GM12878 (cell line): ENCODE measurements at regions not wholly inside any gene's neighbourhood (a gene's known extent, or its start where the extent isn't known, plus 50 kb on each side); places are given as distances from the start of the nearest gene placed in this dataset.

Experiments
- ATAC-seq: fragments of 200-7000 bp; cut with Tn5 transposase; 3 replicates; pipeline ENCODE4 v1.9.1; 2020; ENCODE audit warnings: mild to moderate bottlenecking, moderate library complexity
- BruUV-seq: library from RNA; stranded (reverse); fragments of 400-500 nt; replicated peaks from 2 replicates; lab custom pipeline; 2021; lab: Mats Ljungman, UMichigan
- CTCF ChIA-PET: fragments of 300-600 bp; sonication (Branson Sonifier 250); formaldehyde crosslinking; extraction: SDS; loops from one replicate; lab custom pipeline; 2021; ENCODE audit warnings: inconsistent platforms; lab: Yijun Ruan, JAX
- POLR2A ChIA-PET: fragments of 350-600 bp; formaldehyde crosslinking; extraction: SDS; loops from one replicate; lab custom pipeline; 2021; ENCODE audit warnings: inconsistent platforms; lab: Charles Lee
- RAD21 ChIA-PET: fragments of 300-600 bp; sonication (Branson Sonifier 250); formaldehyde crosslinking; loops from one replicate; lab custom pipeline; 2023; ENCODE audit warnings: antibody characterized with exemption; ENCODE audit not compliant: unreplicated experiment; lab: Charles Lee
- SMC1A ChIA-PET: fragments of 300-600 bp; sonication (Branson Sonifier 250); formaldehyde crosslinking; loops from one replicate; lab custom pipeline; 2023; ENCODE audit not compliant: unreplicated experiment, uncharacterized antibody; lab: Charles Lee
- DNase-seq: peaks from one replicate; pipeline ENCODE4 v3.0.0-alpha.2; 2011; ENCODE audit warnings: low read depth, low spot score
- FAIRE-seq: peaks from 3 replicates; lab custom pipeline; 2011; peaks lifted over from hg19 to GRCh38; lab: Jason Lieb, UNC
- H2AFZ ChIP-seq: 2 replicates; pipeline ENCODE4 v1.6.0; 2011; ENCODE audit warnings: low read depth, low read length, control low read depth; ENCODE audit not compliant: control insufficient read depth
- H3K27ac ChIP-seq: 2 replicates; pipeline ENCODE4 v1.5.1; 2011; ENCODE audit warnings: control low read depth; ENCODE audit not compliant: control insufficient read depth, insufficient read depth
- H3K27me3 ChIP-seq, 2 experiments: replicated peaks in 1 of 2; 2 replicates each; pipeline versions ENCODE4 v1.6.0 to v1.6.1; 2011; ENCODE audit warnings: low read length in 1 of 2; ENCODE audit not compliant: control insufficient read depth in 2 of 2, insufficient read depth in 2 of 2
- H3K36me3 ChIP-seq, 2 experiments: 2 replicates each; pipeline ENCODE4 v1.5.1; 2011; ENCODE audit warnings: low read length in 1 of 2; ENCODE audit not compliant: control insufficient read depth in 2 of 2, insufficient read depth in 2 of 2
- H3K4me1 ChIP-seq: 2 replicates; pipeline ENCODE4 v1.6.1; 2011; ENCODE audit warnings: mild to moderate bottlenecking, low read length, moderate library complexity, mixed read lengths; ENCODE audit not compliant: control insufficient read depth, insufficient read depth
- H3K4me2 ChIP-seq: 2 replicates; pipeline ENCODE4 v1.6.0; 2011; ENCODE audit warnings: control low read depth; ENCODE audit not compliant: control insufficient read depth, insufficient read depth
- H3K4me3 ChIP-seq: fragments of 200-600 bp; sonication (generic); 2 replicates; pipeline ENCODE4 v1.5.1; 2016
- H3K79me2 ChIP-seq: 2 replicates; pipeline ENCODE4 v1.6.0; 2011; ENCODE audit warnings: low read length; ENCODE audit not compliant: control insufficient read depth, insufficient read depth
- H3K9ac ChIP-seq: 2 replicates; pipeline ENCODE4 v1.8.0; 2011; ENCODE audit warnings: low read length, control low read depth, mixed read lengths; ENCODE audit not compliant: control insufficient read depth, insufficient read depth
- H3K9me3 ChIP-seq: replicated peaks from 3 replicates; pipeline ENCODE4 v1.5.1; 2011; ENCODE audit warnings: mild to moderate bottlenecking, low read length; ENCODE audit not compliant: control insufficient read depth, insufficient read depth
- H4K20me1 ChIP-seq: 2 replicates; pipeline ENCODE4 v1.6.0; 2011; ENCODE audit not compliant: control insufficient read depth, insufficient read depth
- ATF2 ChIP-seq: IDR thresholded peaks from 2 replicates; pipeline ENCODE4 v1.6.1; 2012; ENCODE audit warnings: low read length, inconsistent platforms
- ATF7 ChIP-seq: fragments of 450-650 bp; IDR thresholded peaks from 2 replicates; pipeline ENCODE4 v1.6.1; 2016; ENCODE audit warnings: low read depth, mild to moderate bottlenecking
- E4F1 ChIP-seq: fragments of 450-650 bp; IDR thresholded peaks from 2 replicates; pipeline ENCODE4 v1.6.1; 2018; ENCODE audit warnings: borderline replicate concordance, mild to moderate bottlenecking; ENCODE audit not compliant: partially characterized antibody
- IKZF1 ChIP-seq: fragments of 450-650 bp; conservative IDR thresholded peaks from 2 replicates; pipeline ENCODE4 v1.6.1; 2017; ENCODE audit warnings: antibody characterized with exemption, mild to moderate bottlenecking
- KLF5 ChIP-seq: fragments of 450-650 bp; IDR thresholded peaks from 2 replicates; pipeline ENCODE4 v1.6.1; 2014; ENCODE audit warnings: mild to moderate bottlenecking; ENCODE audit not compliant: partially characterized antibody
- NR2F1 ChIP-seq: fragments of 450-650 bp; conservative IDR thresholded peaks from 2 replicates; pipeline ENCODE4 v1.6.1; 2017; ENCODE audit warnings: mild to moderate bottlenecking
- POLR2A ChIP-seq: IDR thresholded peaks from 2 replicates; pipeline ENCODE4 v1.6.1; 2011; ENCODE audit warnings: low read depth, mild to moderate bottlenecking, low read length
- RAD51 ChIP-seq: fragments of 450-650 bp; IDR thresholded peaks from 2 replicates; pipeline ENCODE4 v1.6.1; 2016; ENCODE audit warnings: moderate library complexity, mild to moderate bottlenecking, inconsistent platforms
- SMAD1 ChIP-seq: fragments of 450-650 bp; IDR thresholded peaks from 2 replicates; pipeline ENCODE4 v1.6.1; 2018; ENCODE audit warnings: mild to moderate bottlenecking, low read depth; ENCODE audit not compliant: partially characterized antibody
- STAT1 ChIP-seq: fragments of 450-650 bp; conservative IDR thresholded peaks from 2 replicates; pipeline ENCODE4 v1.6.1; 2014; ENCODE audit warnings: antibody characterized with exemption, mild to moderate bottlenecking
- TBL1XR1 ChIP-seq: IDR thresholded peaks from 2 replicates; pipeline ENCODE4 v1.6.1; 2012; ENCODE audit warnings: low read depth, low read length, improper control_type of control experiment
- TCF7 ChIP-seq: IDR thresholded peaks from 2 replicates; pipeline ENCODE4 v1.6.1; 2014; ENCODE audit warnings: antibody characterized with exemption, borderline replicate concordance
- WRNIP1 ChIP-seq: IDR thresholded peaks from 2 replicates; pipeline ENCODE4 v1.6.1; 2011; ENCODE audit warnings: low read depth, low read length, improper control_type of control experiment, borderline replicate concordance
- ZBTB33 ChIP-seq: fragments of 450-650 bp; IDR thresholded peaks from 2 replicates; pipeline ENCODE4 v1.6.1; 2017; ENCODE audit warnings: mild to moderate bottlenecking
- ZSCAN29 ChIP-seq: fragments of 450-650 bp; IDR thresholded peaks from 2 replicates; pipeline ENCODE4 v1.6.1; 2017; ENCODE audit warnings: mild to moderate bottlenecking, moderate library complexity
- WGBS: methylation state at CpG from one replicate; pipeline ENCODE4 v1.1.6; 2016; ENCODE audit warnings: low lambda C conversion rate; ENCODE audit not compliant: insufficient replicate concordance, insufficient coverage; ENCODE audit errors: missing lambda C conversion rate; 5-methylcytosine and 5-hydroxymethylcytosine counted together
- in situ Hi-C: fragments of 300-500 bp; cut with MboI; formaldehyde crosslinking; loops from 9 replicates; pipeline ENCODE4 v1.14.3; 2018; ENCODE audit warnings: mixed read lengths
- intact Hi-C: fragments of 100-400 bp; cut with micrococcal nuclease; formaldehyde crosslinking; loops from one replicate; pipeline ENCODE4 v1.14.2; 2022; ENCODE audit not compliant: unreplicated experiment

GRCh38 chr13:77434289-77434688 is 101.2 kb upstream of the SCEL start:
- Histone ChIP-seq H3K4me2 (no peak overlapping the region), H3K79me2 (no peaks in the 10 kb centered on the region; the same call in 1 of the 2 replicates), H3K36me3 (no peaks in the 10 kb centered on the region), H2AFZ (no peak overlapping the region), H3K9ac (no peak overlapping the region), H3K4me1 (peaks cover 20% of the 10 kb centered on the region), H3K27ac (no peak overlapping the region), H3K4me3 (no peak overlapping the region), H4K20me1 (no peaks in the 10 kb centered on the region), H3K27me3 (no peaks in the 10 kb centered on the region), H3K9me3 (no peaks in the 10 kb centered on the region; the same call in 1 of the 3 replicates)
- ATAC-seq = no peak
- ChIA-PET POLR2A (interaction anchor here (0.7 to 5.2 kb wide), 6 partner anchors 11 to 135 kb away, joined by 3 to 34 read pairs (median 4); partner anchors contain the start of gene MYCBP2), RAD21 (interaction anchor here (1.0 to 3.4 kb wide), 9 partner anchors 19 to 137 kb away, joined by 3 to 49 read pairs (median 6); partner anchors contain the start of gene MYCBP2), CTCF (interaction anchor here (0.6 to 5.5 kb wide), 4 partner anchors 24 to 106 kb away, joined by 3 to 40 read pairs (median 4); partner anchors contain the start of gene MYCBP2), SMC1A (interaction anchor here (0.6 to 5.3 kb wide), 18 partner anchors 9 to 432 kb away, joined by 3 to 98 read pairs (median 4); partner anchors contain the start of gene MYCBP2)
- WGBS = 4% methylated on average over 1 of the region's 1 CpG
- no TSS peak for BruUV-seq
- intact Hi-C loops (no loop called here), in situ Hi-C loops (no loop called here)
- no peak for DNase-seq
- no peak for FAIRE-seq
- TF ChIP-seq IKZF1 = no peak
- TF ChIP-seq KLF5 = no peak
- no peak for TF ChIP-seq E4F1
- no peak for TF ChIP-seq ZBTB33
- TF ChIP-seq RAD51 = no peak
- no peak for TF ChIP-seq NR2F1
- TF ChIP-seq TBL1XR1 = no peak
- TF ChIP-seq ATF2 = no peak
- no peak for TF ChIP-seq WRNIP1
- no peak for TF ChIP-seq POLR2A
- no peak for TF ChIP-seq TCF7
- no peak for TF ChIP-seq ATF7
- no peak for TF ChIP-seq SMAD1
- TF ChIP-seq ZSCAN29 = no peak
- TF ChIP-seq STAT1 = no peak
